Endothelial cell of umbilical vein (primary cell): ENCODE measurements at regions not wholly inside any gene's neighbourhood (a gene's known extent, or its start where the extent isn't known, plus 50 kb on each side); places are given as distances from the start of the nearest gene placed in this dataset.

Experiments
- EZH2 ChIP-seq: IDR thresholded peaks from 2 replicates; pipeline ENCODE4 v1.6.1; 2012; ENCODE audit warnings: borderline replicate concordance, low read depth, mild to moderate bottlenecking, moderate library complexity, low read length, inconsistent platforms; ENCODE audit not compliant: severe bottlenecking
- POLR2A ChIP-seq: IDR thresholded peaks from 2 replicates; pipeline ENCODE4 v1.6.1; 2012; ENCODE audit warnings: low read depth, mild to moderate bottlenecking, control low read depth, low read length
- TF ChIP-seq, protein P1 (sequence below), 2 donors: IDR thresholded peaks; 1 replicate in 1 of 2; 2 replicates in 1 of 2; pipeline ENCODE4 v1.5.1; 2011; ENCODE audit warnings: low read length in 2 of 2, mild to moderate bottlenecking in 2 of 2, moderate library complexity in 2 of 2, control low read depth in 1 of 2, inconsistent platforms in 1 of 2, low read depth in 1 of 2; ENCODE audit not compliant: insufficient read depth in 1 of 2; ENCODE audit errors: extremely low read depth in 1 of 2

- TF ChIP-seq, protein P1, sequence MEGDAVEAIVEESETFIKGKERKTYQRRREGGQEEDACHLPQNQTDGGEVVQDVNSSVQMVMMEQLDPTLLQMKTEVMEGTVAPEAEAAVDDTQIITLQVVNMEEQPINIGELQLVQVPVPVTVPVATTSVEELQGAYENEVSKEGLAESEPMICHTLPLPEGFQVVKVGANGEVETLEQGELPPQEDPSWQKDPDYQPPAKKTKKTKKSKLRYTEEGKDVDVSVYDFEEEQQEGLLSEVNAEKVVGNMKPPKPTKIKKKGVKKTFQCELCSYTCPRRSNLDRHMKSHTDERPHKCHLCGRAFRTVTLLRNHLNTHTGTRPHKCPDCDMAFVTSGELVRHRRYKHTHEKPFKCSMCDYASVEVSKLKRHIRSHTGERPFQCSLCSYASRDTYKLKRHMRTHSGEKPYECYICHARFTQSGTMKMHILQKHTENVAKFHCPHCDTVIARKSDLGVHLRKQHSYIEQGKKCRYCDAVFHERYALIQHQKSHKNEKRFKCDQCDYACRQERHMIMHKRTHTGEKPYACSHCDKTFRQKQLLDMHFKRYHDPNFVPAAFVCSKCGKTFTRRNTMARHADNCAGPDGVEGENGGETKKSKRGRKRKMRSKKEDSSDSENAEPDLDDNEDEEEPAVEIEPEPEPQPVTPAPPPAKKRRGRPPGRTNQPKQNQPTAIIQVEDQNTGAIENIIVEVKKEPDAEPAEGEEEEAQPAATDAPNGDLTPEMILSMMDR (IDR thresholded peaks at IDR 0.05; ENCODE audit: extremely low read depth in 1 of 2, insufficient read depth in 1 of 2, low read depth in 1 of 2, low read length in 2 of 2): no peak
- TF ChIP-seq POLR2A (no peak), EZH2 (no peak)
Observed at GRCh38 chr18:55751476-55751875, 163.5 kb upstream of the TCF4 start.
